ENCODE measurements at regions not wholly inside any gene's neighbourhood (a gene's known extent, or its start where the extent isn't known, plus 50 kb on each side); places are given as distances from the start of the nearest gene placed in this dataset.

- TF ChIP-seq CTCF (conservative IDR thresholded peaks at IDR 0.05; ENCODE audit: low read length) (no peak), EZH2phosphoT487 (IDR thresholded peaks at IDR 0.05; ENCODE audit: borderline replicate concordance, low read depth, low read length) (no peak)
Observed at GRCh38 chr3:79928687-79929408, 161.1 kb upstream of the ROBO1 start.
